Lung (tissue), 11 donors: ENCODE measurements at regions not wholly inside any gene's neighbourhood (a gene's known extent, or its start where the extent isn't known, plus 50 kb on each side); places are given as distances from the start of the nearest gene placed in this dataset.

Source experiments
- ATAC-seq: fragments of 200-7000 bp; cut with Tn5 transposase; one replicate; pipeline ENCODE4 v1.9.1; 2020; ENCODE audit warnings: moderate number of reproducible peaks; ENCODE audit not compliant: insufficient read depth, low FRiP score
- DNase-seq, 3 donors: peaks; one replicate each; pipeline ENCODE4 v3.0.0-alpha.2; 2013 to 2017
- H3K27ac ChIP-seq, 2 donors: one replicate each; pipeline ENCODE4 v1.5.1; 2013; ENCODE audit warnings: mild to moderate bottlenecking in 2 of 2, moderate library complexity in 2 of 2, control low read depth in 1 of 2, inconsistent platforms in 1 of 2, low read depth in 1 of 2, low read length in 1 of 2
- H3K27me3 ChIP-seq, 3 donors: one replicate each; pipeline ENCODE4 v1.5.1; 2013; ENCODE audit warnings: low read length in 2 of 3; ENCODE audit not compliant: control insufficient read depth in 3 of 3, insufficient read depth in 3 of 3
- H3K36me3 ChIP-seq, 4 donors: one replicate each; pipeline ENCODE4 v1.5.1; 2013; ENCODE audit warnings: low read length in 4 of 4, mild to moderate bottlenecking in 1 of 4, moderate library complexity in 1 of 4; ENCODE audit not compliant: control insufficient read depth in 4 of 4, insufficient read depth in 4 of 4
- H3K4me1 ChIP-seq, 5 donors: one replicate each; pipeline ENCODE4 v1.5.1; 2013; ENCODE audit warnings: low read length in 5 of 5, mild to moderate bottlenecking in 2 of 5, moderate library complexity in 1 of 5; ENCODE audit not compliant: control insufficient read depth in 5 of 5, insufficient read depth in 5 of 5
- H3K4me3 ChIP-seq: one replicate; pipeline ENCODE4 v1.5.1; 2013; ENCODE audit warnings: mild to moderate bottlenecking, control low read depth, moderate library complexity
- H3K9ac ChIP-seq, 2 donors: one replicate each; pipeline ENCODE4 v1.5.1; 2013; ENCODE audit warnings: low read length in 2 of 2, control low read depth in 1 of 2; ENCODE audit not compliant: insufficient read depth in 1 of 2
- H3K9me3 ChIP-seq, 4 donors: one replicate each; pipeline ENCODE4 v1.5.1; 2013; ENCODE audit warnings: low read length in 3 of 4, mild to moderate bottlenecking in 1 of 4, moderate library complexity in 1 of 4; ENCODE audit not compliant: control insufficient read depth in 4 of 4, insufficient read depth in 3 of 4
- WGBS, 2 donors: extraction: QIAGEN DNeasy Blood & Tissue Kit; methylation state at CpG; one replicate each; pipeline ENCODE4 v1.1.7; 2013; 5-methylcytosine and 5-hydroxymethylcytosine counted together
- TF ChIP-seq, protein P1 (sequence below): IDR thresholded peaks from 2 replicates; pipeline ENCODE4 v1.5.1; 2012; ENCODE audit warnings: mild to moderate bottlenecking; ENCODE audit errors: control extremely low read depth, extremely low read depth
- donor health status: control.
- donor health status: control.
- donor health status: Bipolar disorder and iron deficiency.
- donor health status: healthy.
- donor health status: DM: yes; HTN: yes; CAD: no.

DNA sequence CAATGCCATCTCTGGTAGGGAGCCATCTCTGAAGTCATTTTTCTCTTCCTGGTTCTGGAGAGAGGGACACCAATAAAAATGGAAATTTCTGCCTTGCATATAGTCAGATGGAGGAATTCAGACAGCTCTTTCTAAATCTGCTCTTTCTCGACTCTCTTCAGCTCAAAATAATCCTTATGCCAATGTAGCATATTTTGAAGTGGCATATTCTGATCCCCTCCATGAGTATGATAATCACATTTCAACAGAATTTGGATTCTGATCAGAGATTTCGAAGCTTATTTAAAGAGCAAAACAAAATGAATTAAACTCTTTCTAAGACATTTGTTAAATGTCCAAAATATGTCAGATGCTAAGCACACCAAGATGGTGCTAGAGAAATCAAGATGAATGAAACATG is 267.1 kb upstream of the BTBD3 start:
- Histone ChIP-seq H3K36me3 (no peaks in the 10 kb centered on the region), H3K27ac (no peak overlapping the region), H3K27me3 (no peaks in the 10 kb centered on the region), H3K9ac (no peak overlapping the region), H3K9me3 (peaks cover 0 to 6% (median 0%) of the 10 kb centered on the region in 4 donors), H3K4me1 (no peaks in the 10 kb centered on the region), H3K4me3 (no peak overlapping the region)
- DNase-seq, result no peak
- ATAC-seq, result no peak
- 79 to 92% methylated on average over 2 of the region's 2 CpGs for WGBS, 2 donors
- TF ChIP-seq, protein P1, sequence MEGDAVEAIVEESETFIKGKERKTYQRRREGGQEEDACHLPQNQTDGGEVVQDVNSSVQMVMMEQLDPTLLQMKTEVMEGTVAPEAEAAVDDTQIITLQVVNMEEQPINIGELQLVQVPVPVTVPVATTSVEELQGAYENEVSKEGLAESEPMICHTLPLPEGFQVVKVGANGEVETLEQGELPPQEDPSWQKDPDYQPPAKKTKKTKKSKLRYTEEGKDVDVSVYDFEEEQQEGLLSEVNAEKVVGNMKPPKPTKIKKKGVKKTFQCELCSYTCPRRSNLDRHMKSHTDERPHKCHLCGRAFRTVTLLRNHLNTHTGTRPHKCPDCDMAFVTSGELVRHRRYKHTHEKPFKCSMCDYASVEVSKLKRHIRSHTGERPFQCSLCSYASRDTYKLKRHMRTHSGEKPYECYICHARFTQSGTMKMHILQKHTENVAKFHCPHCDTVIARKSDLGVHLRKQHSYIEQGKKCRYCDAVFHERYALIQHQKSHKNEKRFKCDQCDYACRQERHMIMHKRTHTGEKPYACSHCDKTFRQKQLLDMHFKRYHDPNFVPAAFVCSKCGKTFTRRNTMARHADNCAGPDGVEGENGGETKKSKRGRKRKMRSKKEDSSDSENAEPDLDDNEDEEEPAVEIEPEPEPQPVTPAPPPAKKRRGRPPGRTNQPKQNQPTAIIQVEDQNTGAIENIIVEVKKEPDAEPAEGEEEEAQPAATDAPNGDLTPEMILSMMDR, result no peak

DNA sequence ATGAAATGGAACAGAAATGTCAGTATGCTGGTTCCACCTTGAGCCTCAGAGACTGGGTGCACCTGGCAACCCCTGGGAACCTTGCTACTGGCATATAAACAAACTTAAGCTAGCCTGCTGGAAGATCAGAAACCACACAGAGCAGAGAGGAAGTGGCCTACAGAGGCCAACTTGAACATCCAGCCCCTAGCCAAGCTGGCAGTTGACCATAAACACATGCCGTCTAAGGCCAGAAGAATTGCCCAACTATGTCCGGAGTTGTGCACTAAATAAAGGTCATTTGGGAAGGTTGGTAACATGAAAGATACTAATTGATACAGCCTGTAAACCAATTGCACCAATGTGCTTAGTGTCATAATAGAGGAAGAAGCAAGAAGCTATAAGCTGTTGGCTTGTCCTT is 266.6 kb upstream of the BTBD3 start:
- 63 to 73% methylated on average over 2 of the region's 2 CpGs for WGBS, 2 donors
- Histone ChIP-seq H3K4me3 (no peak overlapping the region), H3K27ac (no peak overlapping the region), H3K9ac (no peak overlapping the region), H3K27me3 (no peaks in the 10 kb centered on the region), H3K4me1 (no peaks in the 10 kb centered on the region), H3K36me3 (no peaks in the 10 kb centered on the region), H3K9me3 (peaks cover 0 to 6% (median 0%) of the 10 kb centered on the region in 4 donors)
- TF ChIP-seq, protein P1, result no peak
- ATAC-seq, result no peak
- DNase-seq, result no peak

DNA sequence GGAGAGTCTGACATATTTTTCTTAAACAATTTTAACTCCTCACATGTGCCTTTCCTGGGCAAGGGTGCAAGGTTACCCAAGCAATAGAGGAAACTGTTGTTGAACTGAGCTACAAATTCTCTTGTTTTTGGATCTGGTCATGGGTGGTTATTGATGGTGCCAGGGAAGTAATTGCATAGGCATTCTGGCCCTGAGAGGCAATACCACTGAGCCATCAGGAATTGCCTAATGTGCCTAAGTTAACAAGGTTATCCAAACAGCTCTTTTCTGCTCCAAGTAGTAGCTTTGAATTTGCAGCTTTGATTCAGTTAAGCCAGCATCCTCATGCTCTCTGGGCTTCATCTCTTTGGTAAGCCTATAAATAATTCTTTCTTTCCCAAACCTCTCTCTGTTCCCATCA is 266.0 kb upstream of the BTBD3 start:
- no peak overlapping the region for H3K9ac ChIP-seq
- peaks cover 0 to 6% (median 0%) of the 10 kb centered on the region in 4 donors for H3K9me3 ChIP-seq
- DNase-seq (no peak), ATAC-seq (no peak)
- H3K36me3 ChIP-seq, result no peaks in the 10 kb centered on the region
- no peaks in the 10 kb centered on the region for H3K4me1 ChIP-seq
- H3K27me3 ChIP-seq, result no peaks in the 10 kb centered on the region
- H3K4me3 ChIP-seq, result no peak overlapping the region
- TF ChIP-seq, protein P1, result no peak
- no peak overlapping the region for H3K27ac ChIP-seq

DNA sequence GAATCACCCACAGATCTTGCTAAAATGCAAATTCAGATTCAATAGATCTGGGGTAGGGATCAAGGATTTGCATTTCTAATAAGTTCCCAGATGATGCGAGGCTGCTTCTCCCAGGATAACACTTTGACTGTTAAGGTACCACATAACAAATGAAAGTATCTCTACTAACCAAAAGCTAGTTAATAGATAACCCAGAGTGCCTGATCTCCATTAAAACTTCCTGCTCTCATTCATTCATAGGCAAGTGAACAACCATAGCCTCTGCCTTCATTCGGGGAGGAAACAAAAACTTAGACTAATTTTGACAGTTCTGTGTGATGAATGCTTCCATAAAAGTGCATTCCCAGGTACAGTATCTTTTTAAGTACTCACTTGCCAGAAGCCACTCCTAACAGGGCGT is 265.6 kb upstream of the BTBD3 start:
- 63 to 70% methylated on average over 3 of the region's 3 CpGs for WGBS, 2 donors

More for the DNA sequence above, 265.6 kb upstream of the BTBD3 start:
- TF ChIP-seq, protein P1, result no peak
- no peak overlapping the region for H3K9ac ChIP-seq
- DNase-seq (peak in 1 of 3 donors; percentile 1), ATAC-seq (no peak)
- no peaks in the 10 kb centered on the region for H3K4me1 ChIP-seq
- H3K4me3 ChIP-seq, result no peak overlapping the region
- no peaks in the 10 kb centered on the region for H3K27me3 ChIP-seq
- no peak overlapping the region for H3K27ac ChIP-seq
- H3K9me3 ChIP-seq, result peaks cover 0 to 2% (median 0%) of the 10 kb centered on the region in 4 donors
- H3K36me3 ChIP-seq, result no peaks in the 10 kb centered on the region
